ENCODE measurements at regions not wholly inside any gene's neighbourhood (a gene's known extent, or its start where the extent isn't known, plus 50 kb on each side); places are given as distances from the start of the nearest gene placed in this dataset.
A peak's percentile ranks its signal among the peaks of the same experiment; 100 is the strongest.

- TF ChIP-seq CTCF (IDR thresholded peaks at IDR 0.05; ENCODE audit: poor library complexity) (peak; percentile 6), EZH2 (IDR thresholded peaks at IDR 0.05; ENCODE audit: borderline replicate concordance) (no peak)
Observed at GRCh38 chr9:97803167-97804058, 49.6 kb upstream of the FOXE1 start.

All from hepatocyte (in vitro differentiated cells).